H9 (cell line): ENCODE measurements at regions not wholly inside any gene's neighbourhood (a gene's known extent, or its start where the extent isn't known, plus 50 kb on each side); places are given as distances from the start of the nearest gene placed in this dataset.

Experiments
- DNase-seq: peaks from one replicate; pipeline ENCODE4 v3.0.0-alpha.2; 2017
- H2AFZ ChIP-seq: one replicate; pipeline ENCODE4 v1.6.1; 2013; ENCODE audit warnings: mild to moderate bottlenecking, low read length, control low read depth, moderate library complexity
- H2AK5ac ChIP-seq: 2 replicates; pipeline ENCODE4 v1.6.1; 2013; ENCODE audit warnings: low read length, control low read depth, mixed read lengths; ENCODE audit not compliant: insufficient read length
- H2BK120ac ChIP-seq: one replicate; pipeline ENCODE4 v1.6.1; 2013; ENCODE audit warnings: low read depth, mild to moderate bottlenecking, low read length, control low read depth, inconsistent platforms; ENCODE audit not compliant: poor library complexity, severe bottlenecking
- H2BK12ac ChIP-seq: 2 replicates; pipeline ENCODE4 v1.6.1; 2013; ENCODE audit warnings: low read length, control low read depth, mixed read lengths, low read depth; ENCODE audit not compliant: insufficient read length
- H2BK15ac ChIP-seq: 2 replicates; pipeline ENCODE4 v1.6.1; 2013; ENCODE audit warnings: low read depth, low read length, control low read depth
- H2BK20ac ChIP-seq: one replicate; pipeline ENCODE4 v1.6.1; 2013; ENCODE audit warnings: low read depth, mild to moderate bottlenecking, low read length, control low read depth, inconsistent platforms; ENCODE audit not compliant: poor library complexity, severe bottlenecking
- H2BK5ac ChIP-seq: 2 replicates; pipeline ENCODE4 v1.6.1; 2013; ENCODE audit warnings: low read length, control low read depth, mixed read lengths; ENCODE audit not compliant: insufficient read length
- H3K14ac ChIP-seq: 2 replicates; pipeline ENCODE4 v1.6.1; 2013; ENCODE audit warnings: low read length, control low read depth; ENCODE audit not compliant: insufficient read depth
- H3K18ac ChIP-seq: 2 replicates; pipeline ENCODE4 v1.6.1; 2013; ENCODE audit warnings: low read depth, mild to moderate bottlenecking, mixed read lengths, low read length, control low read depth; ENCODE audit not compliant: insufficient read length
- H3K23ac ChIP-seq: 2 replicates; pipeline ENCODE4 v1.6.1; 2013; ENCODE audit warnings: low read length, control low read depth, mixed read lengths, low read depth; ENCODE audit not compliant: insufficient read length
- H3K23me2 ChIP-seq: 2 replicates; pipeline ENCODE4 v1.6.1; 2013; ENCODE audit warnings: low read depth, mild to moderate bottlenecking, mixed read lengths, low read length, control low read depth; ENCODE audit not compliant: insufficient read length, poor library complexity, severe bottlenecking
- H3K27ac ChIP-seq: 2 replicates; pipeline ENCODE4 v1.5.1; 2013; ENCODE audit warnings: low read length, control low read depth, mixed read lengths, low read depth; ENCODE audit not compliant: insufficient read length
- H3K27me3 ChIP-seq: 2 replicates; pipeline ENCODE4 v1.6.1; 2013; ENCODE audit warnings: low read length, control low read depth, inconsistent platforms; ENCODE audit not compliant: insufficient read depth
- H3K4ac ChIP-seq: 2 replicates; pipeline ENCODE4 v1.6.1; 2013; ENCODE audit warnings: low read depth, mild to moderate bottlenecking, control low read depth, inconsistent platforms, low read length, moderate library complexity
- H3K4me1 ChIP-seq: 2 replicates; pipeline ENCODE4 v1.6.1; 2013; ENCODE audit warnings: low read length, control low read depth, inconsistent platforms; ENCODE audit not compliant: insufficient read depth
- H3K4me2 ChIP-seq: 2 replicates; pipeline ENCODE4 v1.6.1; 2013; ENCODE audit warnings: low read length, control low read depth, mixed read lengths; ENCODE audit not compliant: insufficient read length, insufficient read depth
- H3K56ac ChIP-seq: 2 replicates; pipeline ENCODE4 v1.6.1; 2013; ENCODE audit warnings: low read depth, mild to moderate bottlenecking, mixed read lengths, low read length, control low read depth; ENCODE audit not compliant: insufficient read length
- H3K79me1 ChIP-seq: 2 replicates; pipeline ENCODE4 v1.6.1; 2013; ENCODE audit warnings: low read depth, mild to moderate bottlenecking, moderate library complexity, low read length, control low read depth, inconsistent platforms; ENCODE audit not compliant: insufficient read depth, poor library complexity, severe bottlenecking
- H3K79me2 ChIP-seq: 2 replicates; pipeline ENCODE4 v1.6.1; 2013; ENCODE audit warnings: low read length, control low read depth, inconsistent platforms; ENCODE audit not compliant: insufficient read depth
- H3K9ac ChIP-seq: 2 replicates; pipeline ENCODE4 v1.6.1; 2013; ENCODE audit warnings: low read length, control low read depth, mixed read lengths; ENCODE audit not compliant: insufficient read length; ENCODE audit errors: extremely low read depth
- H3K9me3 ChIP-seq: one replicate; pipeline ENCODE4 v1.6.1; 2013; ENCODE audit warnings: low read depth, low read length, inconsistent platforms; ENCODE audit not compliant: control insufficient read depth
- H3T11ph ChIP-seq: one replicate; pipeline ENCODE4 v1.6.1; 2013; ENCODE audit warnings: mild to moderate bottlenecking, low read length, control low read depth, inconsistent platforms
- H4K20me1 ChIP-seq: one replicate; pipeline ENCODE4 v1.6.1; 2013; ENCODE audit not compliant: control insufficient read depth, insufficient read length, insufficient read depth
- H4K5ac ChIP-seq: 2 replicates; pipeline ENCODE4 v1.6.1; 2013; ENCODE audit warnings: low read depth, mild to moderate bottlenecking, mixed read lengths, low read length, control low read depth; ENCODE audit not compliant: insufficient read length
- H4K8ac ChIP-seq: replicated peaks from 2 replicates; pipeline ENCODE4 v1.6.1; 2013; ENCODE audit warnings: low read length, control low read depth, mixed read lengths, low read depth; ENCODE audit not compliant: insufficient read length
- H4K91ac ChIP-seq: 2 replicates; pipeline ENCODE4 v1.6.1; 2013; ENCODE audit warnings: low read depth, mild to moderate bottlenecking, moderate library complexity, mixed read lengths, low read length, control low read depth; ENCODE audit not compliant: insufficient read length
- H3K27ac Mint-ChIP-seq, 3 experiments: 2 replicates in 2 of 3; 3 replicates in 1 of 3; pipeline ENCODE4 v1.8.0; 2020 to 2021; ENCODE audit warnings: mixed read lengths in 3 of 3, mild to moderate bottlenecking in 1 of 3, moderate library complexity in 1 of 3
- H3K27me3 Mint-ChIP-seq: 2 replicates; pipeline ENCODE4 v1.8.0; 2021; ENCODE audit warnings: low read depth, mild to moderate bottlenecking, moderate library complexity, mixed read lengths
- H3K36me3 Mint-ChIP-seq, 3 experiments: 2 replicates in 2 of 3; 3 replicates in 1 of 3; pipeline ENCODE4 v1.8.0; 2020 to 2021; ENCODE audit warnings: low read depth in 3 of 3, mixed read lengths in 3 of 3; ENCODE audit not compliant: insufficient read depth in 1 of 3
- H3K4me1 Mint-ChIP-seq, 2 experiments: 2 replicates each; pipeline ENCODE4 v1.8.0; 2020; ENCODE audit warnings: mixed read lengths in 2 of 2
- H3K4me3 Mint-ChIP-seq, 2 experiments: 2 replicates in 1 of 2; 3 replicates in 1 of 2; pipeline ENCODE4 v1.8.0; 2020 to 2021; ENCODE audit warnings: mild to moderate bottlenecking in 2 of 2, mixed read lengths in 2 of 2, moderate library complexity in 1 of 2
- H3K9me3 Mint-ChIP-seq, 2 experiments: 2 replicates in 1 of 2; 3 replicates in 1 of 2; pipeline ENCODE4 v1.8.0; 2020; ENCODE audit warnings: mild to moderate bottlenecking in 2 of 2, mixed read lengths in 2 of 2, moderate library complexity in 1 of 2
- CTCF ChIP-seq: fragments of 200-600 bp; sonication (generic); conservative IDR thresholded peaks from 3 replicates; pipeline ENCODE4 v1.8.0; 2021; ENCODE audit warnings: antibody characterized with exemption, mild to moderate bottlenecking
- WGBS: extraction: QIAGEN DNeasy Blood & Tissue Kit; methylation state at CpG from one replicate; pipeline ENCODE4 v1.1.7; 2013; ENCODE audit warnings: missing lambda C conversion rate, low lambda C conversion rate, mixed read lengths; ENCODE audit not compliant: insufficient read length; ENCODE audit errors: extremely low coverage; 5-methylcytosine and 5-hydroxymethylcytosine counted together

- Mint-ChIP-seq H3K4me3 (no peak overlapping the region), H3K27ac (no peak overlapping the region), H3K4me1 (no peaks in the 10 kb centered on the region), H3K9me3 (peaks cover 11 to 12% of the 10 kb centered on the region in 2 experiments; a peak in 3 of 5 replicates), H3K36me3 (peaks cover 0 to 14% (median 0%) of the 10 kb centered on the region in 3 experiments; a peak in 3 of 7 replicates), H3K27me3 (no peaks in the 10 kb centered on the region)
- Histone ChIP-seq H2AFZ (no peak overlapping the region), H3K79me2 (no peaks in the 10 kb centered on the region), H3K9me3 (no peaks in the 10 kb centered on the region), H4K5ac (no peak overlapping the region), H3T11ph (no peak overlapping the region), H2BK15ac (no peak overlapping the region), H3K18ac (no peak overlapping the region), H4K20me1 (no peaks in the 10 kb centered on the region), H3K23me2 (no peaks in the 10 kb centered on the region), H2BK5ac (no peak overlapping the region), H4K91ac (no peak overlapping the region), H2AK5ac (no peak overlapping the region), H2BK12ac (no peak overlapping the region), H3K4me1 (no peaks in the 10 kb centered on the region), H3K27ac (no peak overlapping the region), H3K79me1 (no peaks in the 10 kb centered on the region), H3K23ac (no peak overlapping the region), H3K56ac (no peak overlapping the region), H2BK20ac (no peak overlapping the region), H3K4me2 (no peak overlapping the region), H3K9ac (no peak overlapping the region), H3K4ac (no peak overlapping the region), H4K8ac (no peak overlapping the region), H3K14ac (no peak overlapping the region), H2BK120ac (no peak overlapping the region), H3K27me3 (no peaks in the 10 kb centered on the region)
- TF ChIP-seq CTCF, result no peak
- DNase-seq, result no peak
- no CpG with 5 or more reads among the region's 3 CpGs for WGBS
These were observed 624.9 kb downstream of the CBLN2 start for GRCh38 chr18:71919211-71919610.
